Ishikawa (cell line): ENCODE measurements at regions not wholly inside any gene's neighbourhood (a gene's known extent, or its start where the extent isn't known, plus 50 kb on each side); places are given as distances from the start of the nearest gene placed in this dataset.

Experiments
- CEBPB ChIP-seq: IDR thresholded peaks from 2 replicates; pipeline ENCODE4 v1.6.1; 2012
- CREB1 ChIP-seq: IDR thresholded peaks from 2 replicates; pipeline ENCODE4 v1.6.1; 2012; ENCODE audit warnings: low read depth
- EGR1 ChIP-seq: IDR thresholded peaks from 2 replicates; pipeline ENCODE4 v1.6.1; 2012
- EP300 ChIP-seq: IDR thresholded peaks from 2 replicates; pipeline ENCODE4 v1.6.1; 2012; ENCODE audit warnings: borderline replicate concordance
- FOXM1 ChIP-seq: IDR thresholded peaks from 2 replicates; pipeline ENCODE4 v1.6.1; 2012; ENCODE audit warnings: low read depth, borderline replicate concordance
- NFIC ChIP-seq: IDR thresholded peaks from 2 replicates; pipeline ENCODE4 v1.6.1; 2012
- RAD21 ChIP-seq: IDR thresholded peaks from 2 replicates; pipeline ENCODE4 v1.6.1; 2012; ENCODE audit warnings: low read depth
- TAF1 ChIP-seq: IDR thresholded peaks from 2 replicates; pipeline ENCODE4 v1.6.1; 2012; ENCODE audit warnings: low read depth, mild to moderate bottlenecking
- TCF12 ChIP-seq: IDR thresholded peaks from 2 replicates; pipeline ENCODE4 v1.6.1; 2012; ENCODE audit warnings: low read depth
- TEAD4 ChIP-seq: IDR thresholded peaks from 2 replicates; pipeline ENCODE4 v1.6.1; 2012
- YY1 ChIP-seq: IDR thresholded peaks from 2 replicates; pipeline ENCODE4 v1.6.1; 2012; ENCODE audit warnings: low read depth
- ZBTB7A ChIP-seq: IDR thresholded peaks from 2 replicates; pipeline ENCODE4 v1.6.1; 2012; ENCODE audit warnings: low read depth
- TF ChIP-seq, protein P1 (sequence below): IDR thresholded peaks from 2 replicates; pipeline ENCODE4 v1.6.1; 2012
- TF ChIP-seq, protein P2 (sequence below): IDR thresholded peaks from 2 replicates; pipeline ENCODE4 v1.6.1; 2012; ENCODE audit warnings: low read depth, mild to moderate bottlenecking
- TF ChIP-seq, protein P3 (sequence below): IDR thresholded peaks from 2 replicates; pipeline ENCODE4 v1.6.1; 2012

DNA sequence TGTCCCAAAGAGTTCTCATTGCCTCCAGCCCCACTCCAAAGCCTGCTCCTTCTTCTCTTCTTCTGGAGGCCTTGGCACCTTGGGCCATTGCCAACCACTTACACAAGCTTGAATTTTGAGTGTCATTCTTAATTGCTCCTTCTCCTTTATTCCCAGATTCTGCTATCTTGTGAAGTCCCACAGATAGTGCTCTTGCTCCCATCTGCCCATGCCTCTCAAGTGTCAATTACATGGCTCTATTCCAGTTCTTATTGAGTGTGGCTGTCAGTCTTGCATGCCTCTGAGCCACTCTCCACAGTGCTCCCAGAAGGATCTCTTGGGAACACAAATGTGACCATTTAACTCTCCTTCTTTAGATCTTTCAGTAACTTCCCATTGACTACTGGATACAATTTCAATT lies 117.3 kb upstream of the SFRP2 start:
- TF ChIP-seq CEBPB, result no peak
- no peak for TF ChIP-seq TCF12
- no peak for TF ChIP-seq EP300
- no peak for TF ChIP-seq EGR1
- no peak for TF ChIP-seq NFIC
- no peak for TF ChIP-seq RAD21
- TF ChIP-seq TEAD4, result no peak

DNA sequence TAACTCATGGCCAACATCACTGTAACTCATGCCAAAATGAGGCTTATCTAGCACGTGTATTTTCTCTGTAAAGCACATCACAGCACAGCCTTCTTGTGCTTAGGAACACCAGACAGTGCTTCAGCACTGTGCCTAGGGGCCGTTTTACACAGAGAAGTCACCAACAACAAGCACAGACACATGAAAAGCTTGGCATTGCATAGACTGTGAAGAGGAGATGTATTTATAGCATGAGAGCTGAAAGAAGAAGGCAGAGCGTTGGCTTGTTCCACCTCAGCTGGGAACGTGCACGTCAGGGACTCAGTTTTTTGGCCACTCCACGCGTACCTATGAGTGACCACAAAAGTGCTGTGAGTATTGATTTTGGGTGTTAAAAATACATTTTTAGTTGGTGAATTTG lies 116.3 kb upstream of the SFRP2 start:
- TF ChIP-seq FOXM1, result no peak
- TF ChIP-seq EP300, result no peak
- TF ChIP-seq, protein P1, sequence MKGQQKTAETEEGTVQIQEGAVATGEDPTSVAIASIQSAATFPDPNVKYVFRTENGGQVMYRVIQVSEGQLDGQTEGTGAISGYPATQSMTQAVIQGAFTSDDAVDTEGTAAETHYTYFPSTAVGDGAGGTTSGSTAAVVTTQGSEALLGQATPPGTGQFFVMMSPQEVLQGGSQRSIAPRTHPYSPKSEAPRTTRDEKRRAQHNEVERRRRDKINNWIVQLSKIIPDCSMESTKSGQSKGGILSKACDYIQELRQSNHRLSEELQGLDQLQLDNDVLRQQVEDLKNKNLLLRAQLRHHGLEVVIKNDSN, result no peak
- TF ChIP-seq ZBTB7A, result no peak
- no peak for TF ChIP-seq NFIC
- TF ChIP-seq, protein P2, sequence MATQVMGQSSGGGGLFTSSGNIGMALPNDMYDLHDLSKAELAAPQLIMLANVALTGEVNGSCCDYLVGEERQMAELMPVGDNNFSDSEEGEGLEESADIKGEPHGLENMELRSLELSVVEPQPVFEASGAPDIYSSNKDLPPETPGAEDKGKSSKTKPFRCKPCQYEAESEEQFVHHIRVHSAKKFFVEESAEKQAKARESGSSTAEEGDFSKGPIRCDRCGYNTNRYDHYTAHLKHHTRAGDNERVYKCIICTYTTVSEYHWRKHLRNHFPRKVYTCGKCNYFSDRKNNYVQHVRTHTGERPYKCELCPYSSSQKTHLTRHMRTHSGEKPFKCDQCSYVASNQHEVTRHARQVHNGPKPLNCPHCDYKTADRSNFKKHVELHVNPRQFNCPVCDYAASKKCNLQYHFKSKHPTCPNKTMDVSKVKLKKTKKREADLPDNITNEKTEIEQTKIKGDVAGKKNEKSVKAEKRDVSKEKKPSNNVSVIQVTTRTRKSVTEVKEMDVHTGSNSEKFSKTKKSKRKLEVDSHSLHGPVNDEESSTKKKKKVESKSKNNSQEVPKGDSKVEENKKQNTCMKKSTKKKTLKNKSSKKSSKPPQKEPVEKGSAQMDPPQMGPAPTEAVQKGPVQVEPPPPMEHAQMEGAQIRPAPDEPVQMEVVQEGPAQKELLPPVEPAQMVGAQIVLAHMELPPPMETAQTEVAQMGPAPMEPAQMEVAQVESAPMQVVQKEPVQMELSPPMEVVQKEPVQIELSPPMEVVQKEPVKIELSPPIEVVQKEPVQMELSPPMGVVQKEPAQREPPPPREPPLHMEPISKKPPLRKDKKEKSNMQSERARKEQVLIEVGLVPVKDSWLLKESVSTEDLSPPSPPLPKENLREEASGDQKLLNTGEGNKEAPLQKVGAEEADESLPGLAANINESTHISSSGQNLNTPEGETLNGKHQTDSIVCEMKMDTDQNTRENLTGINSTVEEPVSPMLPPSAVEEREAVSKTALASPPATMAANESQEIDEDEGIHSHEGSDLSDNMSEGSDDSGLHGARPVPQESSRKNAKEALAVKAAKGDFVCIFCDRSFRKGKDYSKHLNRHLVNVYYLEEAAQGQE, result no peak
- TF ChIP-seq, protein P3, sequence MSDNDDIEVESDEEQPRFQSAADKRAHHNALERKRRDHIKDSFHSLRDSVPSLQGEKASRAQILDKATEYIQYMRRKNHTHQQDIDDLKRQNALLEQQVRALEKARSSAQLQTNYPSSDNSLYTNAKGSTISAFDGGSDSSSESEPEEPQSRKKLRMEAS, result no peak
- TF ChIP-seq YY1, result no peak
- no peak for TF ChIP-seq TAF1
- TF ChIP-seq EGR1, result no peak

DNA sequence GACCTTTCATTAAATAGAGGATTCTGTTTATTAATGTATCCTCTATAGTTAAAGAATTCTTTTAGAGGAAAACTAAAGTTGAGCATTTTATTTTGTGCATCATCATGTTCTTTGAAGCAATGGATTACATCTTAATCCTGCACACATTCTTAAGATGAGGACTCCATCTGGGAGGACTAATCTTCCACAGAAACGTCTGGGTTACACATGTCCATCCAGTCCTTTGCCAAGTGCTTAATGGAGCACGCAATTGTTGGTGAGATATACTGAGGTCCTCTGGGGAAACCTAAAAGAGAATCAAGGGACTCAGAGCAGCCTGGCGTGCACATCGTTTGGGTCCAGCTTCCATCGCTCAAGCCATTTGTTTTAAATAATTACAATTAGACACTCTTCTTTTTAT lies 115.1 kb upstream of the SFRP2 start:
- TF ChIP-seq, protein P2, result no peak
- TF ChIP-seq FOXM1 (no peak), TCF12 (no peak), CEBPB (no peak), EP300 (no peak), CREB1 (no peak), ZBTB7A (no peak), YY1 (no peak), TEAD4 (no peak), NFIC (no peak), RAD21 (no peak), EGR1 (no peak), TAF1 (no peak)
- TF ChIP-seq, protein P1, result no peak
- TF ChIP-seq, protein P3, result no peak

DNA sequence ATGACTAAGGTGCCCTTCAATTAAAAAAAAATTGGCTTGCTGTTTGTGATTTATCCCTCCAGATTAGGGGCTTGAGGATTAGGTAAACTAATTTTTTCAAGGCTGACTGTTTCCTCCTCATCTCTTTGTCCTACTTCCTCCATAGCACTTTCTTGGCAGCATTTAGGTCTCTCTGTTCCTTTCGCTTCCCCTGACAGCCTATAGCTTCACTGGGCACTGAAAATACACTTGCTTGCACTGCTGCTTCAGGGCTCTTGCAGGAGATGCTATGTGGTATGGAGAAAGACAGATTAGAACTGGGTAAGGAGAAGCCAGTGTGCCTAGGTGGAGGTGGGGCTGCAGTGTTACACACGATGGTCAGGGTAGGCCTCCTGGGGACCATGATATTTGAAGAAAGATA lies 112.3 kb upstream of the SFRP2 start:
- TF ChIP-seq, protein P3, result no peak
- TF ChIP-seq ZBTB7A, result no peak

DNA sequence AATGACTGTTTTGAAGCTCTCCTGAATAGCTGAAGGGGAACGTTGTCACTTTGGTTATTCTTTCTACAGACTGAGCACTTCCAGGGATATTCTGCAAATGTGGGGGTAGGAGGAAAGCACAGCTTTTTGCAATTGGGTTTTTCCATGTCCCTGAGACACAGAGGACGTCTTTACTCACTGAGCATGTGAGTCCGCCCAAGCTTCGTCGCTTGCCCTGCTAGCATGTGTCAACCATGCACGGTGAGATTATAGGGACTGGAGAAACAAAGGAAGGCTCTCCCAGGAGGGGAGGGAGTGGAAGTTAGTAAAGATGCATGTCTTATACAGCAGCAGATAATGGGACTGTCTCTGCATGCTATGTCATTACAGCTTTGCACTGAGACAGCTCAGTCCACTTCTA lies 111.5 kb upstream of the SFRP2 start:
- no peak for TF ChIP-seq YY1
- TF ChIP-seq, protein P3, result no peak
- no peak for TF ChIP-seq EP300
- no peak for TF ChIP-seq ZBTB7A
- TF ChIP-seq CEBPB, result no peak
- TF ChIP-seq TCF12, result no peak
- TF ChIP-seq, protein P1, result no peak
- TF ChIP-seq FOXM1, result no peak
- no peak for TF ChIP-seq TAF1
- TF ChIP-seq RAD21, result no peak
- TF ChIP-seq NFIC, result no peak
- TF ChIP-seq CREB1, result no peak
- TF ChIP-seq, protein P2, result no peak
- no peak for TF ChIP-seq EGR1
- no peak for TF ChIP-seq TEAD4
